ENCODE measurements at regions not wholly inside any gene's neighbourhood (a gene's known extent, or its start where the extent isn't known, plus 50 kb on each side); places are given as distances from the start of the nearest gene placed in this dataset.

- no peak for DNase-seq (ENCODE audit: low read depth in 2 of 2)
- H3K4me3 ChIP-seq (replicated peaks in 1 of 2; ENCODE audit: low read depth in 2 of 2, low read length in 2 of 2), result no peak overlapping the region
- TF ChIP-seq, protein P1, sequence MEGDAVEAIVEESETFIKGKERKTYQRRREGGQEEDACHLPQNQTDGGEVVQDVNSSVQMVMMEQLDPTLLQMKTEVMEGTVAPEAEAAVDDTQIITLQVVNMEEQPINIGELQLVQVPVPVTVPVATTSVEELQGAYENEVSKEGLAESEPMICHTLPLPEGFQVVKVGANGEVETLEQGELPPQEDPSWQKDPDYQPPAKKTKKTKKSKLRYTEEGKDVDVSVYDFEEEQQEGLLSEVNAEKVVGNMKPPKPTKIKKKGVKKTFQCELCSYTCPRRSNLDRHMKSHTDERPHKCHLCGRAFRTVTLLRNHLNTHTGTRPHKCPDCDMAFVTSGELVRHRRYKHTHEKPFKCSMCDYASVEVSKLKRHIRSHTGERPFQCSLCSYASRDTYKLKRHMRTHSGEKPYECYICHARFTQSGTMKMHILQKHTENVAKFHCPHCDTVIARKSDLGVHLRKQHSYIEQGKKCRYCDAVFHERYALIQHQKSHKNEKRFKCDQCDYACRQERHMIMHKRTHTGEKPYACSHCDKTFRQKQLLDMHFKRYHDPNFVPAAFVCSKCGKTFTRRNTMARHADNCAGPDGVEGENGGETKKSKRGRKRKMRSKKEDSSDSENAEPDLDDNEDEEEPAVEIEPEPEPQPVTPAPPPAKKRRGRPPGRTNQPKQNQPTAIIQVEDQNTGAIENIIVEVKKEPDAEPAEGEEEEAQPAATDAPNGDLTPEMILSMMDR (IDR thresholded peaks at IDR 0.05; ENCODE audit: low read depth, low read length), result no peak
Observed at GRCh38 chr6:71040043-71040442, 83.2 kb upstream of the B3GAT2 start.

DNA sequence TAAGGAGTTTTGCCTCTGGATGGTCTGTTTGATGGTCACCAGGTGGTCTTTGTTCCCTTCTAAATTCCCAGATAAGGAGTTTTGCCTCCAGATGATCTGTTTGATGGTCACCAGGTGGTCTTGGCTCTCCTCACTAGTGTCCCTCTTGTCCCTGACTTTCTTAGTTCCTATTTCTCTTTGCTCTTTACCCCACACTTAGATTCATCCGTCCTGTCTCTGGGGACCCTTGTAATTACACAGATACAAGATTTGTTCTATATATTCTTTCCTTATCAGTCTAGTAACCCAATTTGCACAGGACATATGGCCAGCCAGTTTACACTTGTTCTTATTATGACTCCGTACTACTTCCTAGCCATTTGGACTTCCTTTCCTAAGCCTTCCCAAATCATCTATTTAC lies 84.0 kb upstream of the B3GAT2 start:
- TF ChIP-seq, protein P1 (IDR thresholded peaks at IDR 0.05; ENCODE audit: low read depth, low read length), result no peak
- no peak for DNase-seq (ENCODE audit: low read depth in 2 of 2)
- H3K4me3 ChIP-seq (replicated peaks in 1 of 2; ENCODE audit: low read depth in 2 of 2, low read length in 2 of 2), result no peak overlapping the region

- DNase-seq (ENCODE audit: low read depth in 2 of 2), result peak; percentile 21 to 34
- TF ChIP-seq, protein P1 (IDR thresholded peaks at IDR 0.05; ENCODE audit: low read depth, low read length), result peak; percentile 4
- H3K4me3 ChIP-seq (replicated peaks in 1 of 2; ENCODE audit: low read depth in 2 of 2, low read length in 2 of 2), result no peak overlapping the region
Observed at GRCh38 chr6:71043902-71044301, 87.0 kb upstream of the B3GAT2 start.

GRCh38 chr6:71044753-71045152 lies 87.9 kb upstream of the B3GAT2 start:
- TF ChIP-seq, protein P1 (IDR thresholded peaks at IDR 0.05; ENCODE audit: low read depth, low read length), result no peak
- H3K4me3 ChIP-seq (replicated peaks in 1 of 2; ENCODE audit: low read depth in 2 of 2, low read length in 2 of 2), result no peak overlapping the region
- no peak for DNase-seq (ENCODE audit: low read depth in 2 of 2)

GRCh38 chr6:71045296-71045695 lies 88.4 kb upstream of the B3GAT2 start:
- DNase-seq (ENCODE audit: low read depth in 2 of 2), result no peak
- TF ChIP-seq, protein P1 (IDR thresholded peaks at IDR 0.05; ENCODE audit: low read depth, low read length), result no peak

GRCh38 chr6:71047417-71047816 lies 90.6 kb upstream of the B3GAT2 start:
- DNase-seq (ENCODE audit: low read depth in 2 of 2), result no peak

More at GRCh38 chr6:71045296-71045695, 88.4 kb upstream of the B3GAT2 start:
- H3K4me3 ChIP-seq (replicated peaks in 1 of 2; ENCODE audit: low read depth in 2 of 2, low read length in 2 of 2), result no peak overlapping the region

More at GRCh38 chr6:71047417-71047816, 90.6 kb upstream of the B3GAT2 start:
- H3K4me3 ChIP-seq (replicated peaks in 1 of 2; ENCODE audit: low read depth in 2 of 2, low read length in 2 of 2), result no peak overlapping the region
- TF ChIP-seq, protein P1 (IDR thresholded peaks at IDR 0.05; ENCODE audit: low read depth, low read length), result no peak
